Activated T-helper 1 cell treated with Interleukin-2 at 50 U/mL for 16 hours (primary cell): ENCODE measurements at regions not wholly inside any gene's neighbourhood (a gene's known extent, or its start where the extent isn't known, plus 50 kb on each side); places are given as distances from the start of the nearest gene placed in this dataset.

ENCODE experiments used
- DNase-seq: peaks from one replicate; pipeline ENCODE4 v3.0.0-alpha.2; 2020; ENCODE audit warnings: low read depth

DNA sequence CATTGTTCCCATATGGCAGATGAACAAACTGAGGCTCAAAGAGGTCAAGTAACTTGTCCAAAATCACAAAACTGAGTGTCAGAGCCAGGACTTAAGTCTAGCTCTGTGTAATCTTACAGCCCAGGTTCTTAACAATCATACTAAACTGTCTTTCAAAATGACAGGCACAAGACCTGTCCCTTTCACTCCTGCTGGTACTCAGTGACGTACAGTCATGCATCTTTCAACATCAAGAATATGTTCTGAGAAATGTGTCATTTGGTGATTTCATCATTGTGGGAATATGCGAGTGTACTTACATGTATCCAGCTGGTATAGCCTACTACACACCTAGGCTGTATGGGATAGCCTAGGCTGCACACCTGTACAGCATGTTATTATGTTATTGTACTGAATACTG, 646.8 kb upstream of the WWC1 start:
- DNase-seq, result no peak

- DNase-seq, result no peak
These were observed 642.0 kb upstream of the WWC1 start for GRCh38 chr5:167649471-167649870.

DNA sequence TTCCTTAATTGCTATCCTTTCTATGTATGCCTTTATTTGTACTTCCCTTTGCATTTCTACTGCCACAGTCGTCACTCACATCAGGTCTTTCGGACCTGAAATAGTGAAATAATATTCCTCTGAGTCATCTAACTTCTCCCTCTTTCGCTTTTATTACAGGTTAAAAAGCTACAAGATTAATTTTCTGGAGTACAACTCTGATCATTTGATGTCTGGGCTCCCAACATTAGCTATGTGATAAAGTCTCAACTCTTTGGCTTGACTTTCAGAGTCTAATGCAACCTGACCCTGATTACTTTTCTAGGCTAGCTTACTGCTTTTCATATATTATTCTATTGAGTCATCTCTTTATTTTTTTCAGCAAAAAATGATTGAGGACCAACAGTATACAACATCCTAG, 638.8 kb upstream of the WWC1 start:
- no peak for DNase-seq

GRCh38 chr5:167653645-167654106, 637.8 kb upstream of the WWC1 start:
- no peak for DNase-seq

DNA sequence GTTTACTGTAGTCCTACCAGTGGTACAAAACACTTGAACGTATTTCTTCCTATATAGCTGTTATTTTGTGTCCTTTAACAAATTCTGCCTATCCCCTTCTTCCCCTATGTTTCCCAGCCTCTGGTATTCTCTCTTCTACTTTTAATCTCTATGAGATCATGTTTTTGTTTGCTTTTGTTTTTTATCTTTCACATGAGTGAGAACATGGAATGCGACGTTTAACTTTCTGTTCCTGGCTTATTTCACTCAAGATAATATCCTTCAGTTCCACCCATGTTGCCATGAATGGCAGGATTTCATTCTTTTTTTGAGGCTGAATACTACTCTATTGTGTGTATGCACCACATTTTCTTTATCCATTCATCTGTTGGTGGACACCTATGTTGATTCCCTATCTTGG, 634.4 kb upstream of the WWC1 start:
- no peak for DNase-seq

- no peak for DNase-seq
These were observed 632.6 kb upstream of the WWC1 start for GRCh38 chr5:167658889-167659288.

- no peak for DNase-seq
These were observed 629.8 kb upstream of the WWC1 start for GRCh38 chr5:167661605-167662004.

GRCh38 chr5:167664222-167664804, 627.1 kb upstream of the WWC1 start:
- no peak for DNase-seq

DNA sequence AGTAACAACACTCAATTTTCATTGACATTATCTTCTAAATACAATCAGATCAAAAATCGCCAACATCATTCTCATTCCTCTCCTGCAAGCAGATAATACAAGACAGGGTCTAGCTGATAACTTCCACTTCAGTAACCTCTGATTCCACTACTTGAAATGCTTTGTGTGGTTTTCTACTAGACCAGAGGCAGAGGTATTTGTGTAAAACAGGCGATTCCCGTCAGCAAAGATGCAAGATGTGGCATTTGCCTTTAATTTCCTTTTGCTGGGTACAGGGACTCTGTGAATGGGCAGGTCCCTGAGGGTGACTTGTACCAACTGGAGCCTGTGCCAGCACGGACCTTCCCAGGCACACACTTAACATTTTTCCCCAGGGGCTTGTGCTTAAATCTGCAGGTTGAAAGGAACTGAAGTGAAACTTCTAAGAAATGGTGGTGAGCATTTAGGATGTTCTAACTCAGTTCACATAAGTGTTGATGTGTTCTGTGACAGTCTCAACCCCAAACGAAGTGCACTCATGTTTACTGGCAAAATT, 625.5 kb upstream of the WWC1 start:
- no peak for DNase-seq

- no peak for DNase-seq
These were observed 620.3 kb upstream of the WWC1 start for GRCh38 chr5:167671176-167671575.

DNA sequence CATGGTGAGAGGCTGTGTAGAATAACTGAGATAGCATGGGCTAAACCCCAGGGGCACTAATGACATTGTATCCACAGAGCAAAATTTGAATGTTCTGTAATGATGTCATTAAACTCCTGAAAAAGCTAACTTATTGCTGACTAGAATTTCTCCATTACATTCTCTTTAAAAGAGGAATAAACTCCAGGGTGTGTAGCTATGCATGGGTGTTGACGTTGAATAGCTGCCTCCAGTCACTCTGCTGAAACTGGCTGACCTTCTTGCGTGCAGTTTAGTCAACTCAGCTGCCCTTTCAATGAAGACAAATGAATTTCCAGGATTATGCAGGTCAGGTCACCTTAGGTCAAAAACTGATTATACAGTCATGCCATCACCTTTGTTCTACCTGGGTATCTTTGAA, 617.5 kb upstream of the WWC1 start:
- DNase-seq, result no peak

DNA sequence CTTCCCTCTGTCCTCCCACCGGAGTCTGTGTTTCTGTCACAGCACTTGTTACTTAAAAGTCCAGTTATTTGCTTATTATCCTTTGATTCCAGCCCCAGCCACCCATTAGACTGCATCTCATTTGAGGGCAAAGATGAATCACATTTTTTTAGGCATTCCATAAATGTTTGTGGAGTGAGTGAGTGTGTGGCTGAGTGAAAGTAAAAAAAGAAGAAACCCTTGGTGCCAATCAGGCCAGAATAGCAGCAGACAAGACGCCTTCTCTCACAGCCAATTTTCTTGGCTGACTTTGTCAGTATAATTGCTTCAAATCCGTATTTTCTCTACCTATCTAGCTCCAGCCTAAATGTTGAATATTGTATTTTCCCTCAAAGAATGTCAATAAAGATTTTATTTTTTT, 613.0 kb upstream of the WWC1 start:
- DNase-seq, result no peak

GRCh38 chr5:167684251-167684650, 607.2 kb upstream of the WWC1 start:
- DNase-seq, result no peak

DNA sequence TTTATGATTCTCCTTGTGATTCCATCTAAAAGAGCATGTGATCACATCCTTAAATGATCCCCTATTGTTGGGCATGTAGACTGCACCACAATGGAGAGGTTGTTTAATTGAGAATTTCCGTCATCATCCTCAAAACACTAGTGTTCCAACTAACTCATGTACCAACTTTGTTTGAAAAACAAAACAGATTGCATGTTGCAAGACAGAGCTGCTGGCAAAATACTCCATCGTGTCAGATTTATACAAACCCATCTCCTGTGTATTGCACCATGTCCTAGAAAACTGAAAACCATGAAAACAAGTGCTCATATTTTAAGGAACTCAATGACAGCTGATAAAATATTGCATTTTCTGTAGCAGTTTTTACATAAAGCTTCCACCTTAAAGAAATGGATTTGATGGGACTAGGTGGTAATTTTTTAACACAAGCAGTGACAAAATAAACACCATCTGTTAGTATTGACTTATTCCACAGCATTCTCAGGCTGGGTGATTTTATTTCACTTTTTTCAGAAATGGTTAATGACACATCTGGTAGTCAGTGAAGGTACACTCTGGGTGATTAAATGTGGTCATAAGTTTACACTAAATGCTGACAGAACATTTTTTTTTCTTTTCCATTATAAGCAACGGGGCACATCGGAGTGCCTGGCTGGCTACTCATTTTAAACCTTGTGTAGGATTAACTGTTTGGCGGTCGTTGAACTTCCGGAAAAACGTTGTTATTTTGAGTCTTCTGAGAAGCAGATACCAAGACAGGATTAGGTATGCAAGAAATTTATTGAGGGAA, 602.9 kb upstream of the WWC1 start:
- no peak for DNase-seq

GRCh38 chr5:167694325-167695147, 596.9 kb upstream of the WWC1 start:
- DNase-seq, result no peak

DNA sequence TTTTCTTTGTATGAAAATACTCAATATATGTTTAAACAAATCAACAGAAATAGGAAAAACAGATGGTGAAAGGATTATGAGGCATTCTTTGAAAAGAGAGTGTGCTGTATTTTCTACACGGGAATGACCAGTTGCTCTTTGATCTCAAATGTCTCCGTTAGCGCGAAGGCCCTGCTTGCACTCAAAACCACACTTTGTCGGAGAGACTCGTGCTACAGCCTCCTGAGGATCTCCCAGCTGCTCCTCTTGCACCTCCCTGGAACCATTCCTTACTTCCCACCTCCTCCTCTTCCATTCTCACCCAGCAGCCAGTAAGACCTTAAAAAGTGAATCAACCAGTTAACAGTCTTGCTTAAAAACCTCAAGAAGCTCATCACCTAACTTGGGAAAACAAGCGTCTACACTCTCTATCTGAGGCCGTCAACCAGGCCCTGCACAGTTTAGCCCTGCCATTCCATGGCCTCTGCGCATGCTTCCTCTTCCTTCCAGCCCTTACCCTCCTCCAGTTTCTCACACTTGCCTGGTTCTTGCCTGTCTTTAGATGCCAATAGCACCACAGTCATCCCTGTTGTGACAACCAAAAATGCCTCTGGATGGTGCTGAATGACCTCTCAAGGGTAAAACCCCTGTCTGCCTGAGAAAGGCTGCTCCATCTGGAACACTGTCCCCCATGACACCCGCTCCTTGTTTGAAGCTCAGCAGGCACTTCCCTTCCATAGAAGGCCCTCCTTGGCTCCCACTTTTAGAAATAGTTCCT, 594.7 kb upstream of the WWC1 start:
- DNase-seq, result no peak

DNA sequence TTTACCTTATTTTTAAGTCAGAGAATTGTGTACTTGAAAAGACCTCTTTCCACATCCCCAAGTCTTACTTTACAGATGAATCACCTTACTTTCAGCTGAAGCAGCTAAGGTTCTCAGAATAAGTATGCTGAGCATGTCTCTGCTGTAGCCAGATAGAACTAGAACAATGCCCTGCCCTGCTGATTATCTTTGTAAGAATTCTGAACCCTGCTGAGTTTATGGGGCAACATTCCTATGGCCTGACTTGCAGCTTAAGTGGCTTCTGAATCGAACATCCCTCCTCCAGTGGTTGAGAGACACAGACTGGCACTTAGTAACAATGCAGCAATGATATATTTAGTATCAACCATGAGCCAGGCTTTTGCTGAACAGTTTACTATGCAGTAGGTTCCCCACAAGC, 592.0 kb upstream of the WWC1 start:
- DNase-seq, result no peak

DNA sequence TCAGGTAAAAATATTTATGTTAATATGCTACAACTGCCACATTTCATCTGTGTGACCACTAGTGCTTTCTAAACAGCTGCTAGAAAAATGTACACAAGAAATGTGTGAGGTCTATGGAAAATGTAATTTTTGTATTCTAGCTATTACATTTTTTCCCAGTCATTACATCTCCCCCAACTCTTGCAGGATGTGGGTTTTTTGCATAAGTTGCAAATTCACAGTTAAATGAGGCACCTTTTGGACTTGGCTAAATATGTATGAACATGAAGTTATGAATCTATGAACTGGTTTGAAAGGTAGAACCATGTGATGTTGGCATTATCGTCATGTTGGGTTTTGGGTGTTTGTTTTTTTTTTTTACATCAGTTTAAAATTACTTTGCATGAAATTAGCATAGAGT, 590.4 kb upstream of the WWC1 start:
- DNase-seq, result no peak

- DNase-seq, result no peak
These were observed 589.4 kb upstream of the WWC1 start for GRCh38 chr5:167702014-167702413.

GRCh38 chr5:167708449-167708848, 583.0 kb upstream of the WWC1 start:
- DNase-seq, result no peak

DNA sequence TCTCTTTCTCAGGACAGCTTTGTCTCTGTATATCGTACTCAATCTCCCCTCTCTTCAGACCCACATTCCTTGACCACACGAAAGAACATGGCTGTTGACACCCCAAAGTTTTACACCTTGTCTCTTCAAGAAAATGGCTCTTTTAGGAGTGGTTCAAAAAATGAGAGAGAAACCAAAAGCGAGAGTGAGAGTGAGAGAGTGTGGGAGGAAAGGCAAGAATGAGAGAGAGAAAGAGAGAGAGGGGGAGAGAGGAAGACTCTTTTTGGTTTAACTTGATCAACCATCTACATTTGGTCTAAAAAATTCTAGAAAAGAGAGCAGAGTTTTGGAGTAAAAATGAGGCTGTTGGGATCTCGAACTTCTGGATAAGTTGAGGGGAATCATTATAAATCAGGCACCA, 581.8 kb upstream of the WWC1 start:
- DNase-seq, result no peak

DNA sequence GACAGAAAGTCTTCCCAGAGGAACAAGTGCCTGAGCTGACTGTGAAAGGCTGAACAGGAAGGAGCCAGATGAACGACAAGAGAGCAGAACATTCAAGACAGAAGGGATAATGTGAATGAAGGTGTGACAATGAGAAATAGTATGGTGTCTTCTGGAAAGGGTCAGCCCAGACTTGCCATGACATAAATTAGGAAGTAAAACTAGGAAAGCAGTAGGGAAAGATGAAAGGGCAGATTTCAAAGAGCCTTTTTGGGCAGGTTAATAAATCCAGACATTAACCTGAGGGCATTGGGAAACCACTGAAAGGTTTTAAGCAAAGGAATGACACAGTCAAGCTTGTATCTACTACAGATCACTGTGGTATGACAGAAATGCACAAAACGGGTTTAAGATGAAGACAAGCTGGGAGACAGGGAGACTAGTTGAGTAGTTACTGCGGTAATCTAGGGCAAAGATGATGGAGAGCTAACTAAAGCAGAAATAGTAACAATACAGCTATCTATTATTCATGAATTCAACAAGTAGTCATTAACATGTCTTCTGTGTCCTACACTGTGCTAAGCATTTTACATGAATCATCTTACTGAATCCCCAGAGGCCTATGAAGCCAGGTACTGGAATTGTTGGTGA, 580.9 kb upstream of the WWC1 start:
- no peak for DNase-seq
